Stimulated activated CD4-positive, alpha-beta T cell treated with anti-CD3 and anti-CD28 coated beads, Interleukin-15, amount 100 ng/mL, for 48 hours (primary cell): ENCODE measurements at regions not wholly inside any gene's neighbourhood (a gene's known extent, or its start where the extent isn't known, plus 50 kb on each side); places are given as distances from the start of the nearest gene placed in this dataset.
A peak's percentile ranks its signal among the peaks of the same experiment; 100 is the strongest.

Experiments used
- DNase-seq, 2 donors: peaks; one replicate each; pipeline ENCODE4 v3.0.0-alpha.2; 2020; ENCODE audit warnings: low read depth in 2 of 2

DNA sequence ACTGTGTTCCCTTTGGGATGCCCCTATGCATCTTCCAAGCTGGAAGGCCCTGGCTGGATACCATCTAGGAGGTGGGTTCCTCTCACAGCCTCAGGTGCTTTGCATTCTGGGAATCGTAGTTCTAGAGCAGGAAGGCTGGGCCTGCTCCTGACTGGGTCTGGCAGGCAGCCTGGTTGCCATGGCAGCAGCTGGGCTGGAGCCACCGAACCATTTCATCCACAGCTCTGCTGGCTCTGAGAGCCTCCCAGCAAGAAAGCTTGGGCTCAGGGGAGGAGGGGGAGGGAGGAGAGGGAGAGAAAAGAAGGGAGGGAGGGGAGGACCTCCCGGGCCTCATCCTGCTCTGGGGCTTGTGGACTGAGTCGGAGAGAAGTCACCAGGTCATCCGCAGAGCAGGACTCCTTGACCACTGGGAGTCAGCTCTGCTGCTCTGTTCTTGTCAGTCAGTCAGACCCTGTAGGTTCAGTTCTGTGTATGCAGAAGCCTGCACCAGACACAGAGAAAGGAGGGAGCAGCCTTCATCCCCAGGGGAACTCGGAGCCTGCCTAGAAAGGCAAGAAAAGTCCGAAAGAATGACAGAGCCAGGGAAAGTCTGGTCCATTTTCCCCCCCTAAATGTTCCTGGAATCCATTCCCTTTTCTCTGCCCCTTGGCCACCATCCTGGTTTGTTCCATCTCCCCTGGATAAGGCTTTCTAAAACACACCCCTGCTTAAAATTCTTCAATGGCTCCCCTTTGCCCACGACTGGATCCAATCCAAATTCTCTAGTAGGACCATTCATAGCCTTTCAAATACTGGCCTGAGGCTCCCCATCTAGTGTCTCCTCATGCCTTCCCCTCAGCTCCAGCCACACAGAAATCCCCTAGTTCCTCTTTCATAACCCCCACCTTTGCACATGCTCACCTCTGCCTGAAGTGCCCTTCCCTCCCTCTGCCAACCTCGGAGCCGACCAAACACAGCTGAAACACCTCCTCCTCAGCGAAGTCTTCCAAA is 65.4 kb upstream of the ARAP3 start:
- no peak for DNase-seq

DNA sequence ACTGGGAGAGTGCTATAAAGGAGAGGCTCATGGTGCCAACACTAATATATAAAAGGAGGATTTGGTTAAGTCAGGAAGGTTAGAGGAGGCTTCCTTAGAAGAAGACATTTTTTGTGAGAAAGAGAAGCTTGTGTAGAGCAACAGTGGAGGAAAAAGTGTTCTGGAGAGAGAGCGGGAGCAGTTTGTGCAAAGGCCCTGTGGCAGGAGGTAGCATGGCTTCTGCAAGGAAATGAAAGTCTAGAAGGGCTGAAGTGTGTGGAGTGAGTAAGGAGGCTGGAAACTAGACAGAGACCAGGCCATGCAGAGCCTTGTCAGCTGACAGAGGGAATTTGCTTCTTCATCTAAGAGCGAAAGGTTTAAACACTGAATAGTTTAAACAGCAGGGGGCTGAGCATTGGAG is 64.4 kb upstream of the ARAP3 start:
- DNase-seq = no peak

DNA sequence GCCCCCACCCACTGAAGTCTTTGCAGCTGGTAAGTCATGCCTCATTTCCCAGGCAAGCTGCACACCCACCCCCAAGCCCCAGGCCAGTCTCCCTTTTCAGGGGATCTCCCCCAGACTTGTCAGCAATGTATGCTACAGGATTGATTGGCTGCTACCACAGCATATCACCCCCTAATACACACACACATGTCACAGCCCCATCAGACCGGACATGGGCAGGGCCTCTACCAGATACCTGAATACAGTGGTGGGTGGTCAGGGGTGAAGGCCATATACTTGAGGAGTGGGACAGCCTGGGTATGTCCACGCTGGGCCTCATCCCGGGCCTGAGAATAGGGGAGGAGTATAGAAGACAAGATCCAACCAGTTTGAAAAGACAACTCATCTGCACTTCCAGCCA is 63.4 kb upstream of the ARAP3 start:
- no peak for DNase-seq

DNA sequence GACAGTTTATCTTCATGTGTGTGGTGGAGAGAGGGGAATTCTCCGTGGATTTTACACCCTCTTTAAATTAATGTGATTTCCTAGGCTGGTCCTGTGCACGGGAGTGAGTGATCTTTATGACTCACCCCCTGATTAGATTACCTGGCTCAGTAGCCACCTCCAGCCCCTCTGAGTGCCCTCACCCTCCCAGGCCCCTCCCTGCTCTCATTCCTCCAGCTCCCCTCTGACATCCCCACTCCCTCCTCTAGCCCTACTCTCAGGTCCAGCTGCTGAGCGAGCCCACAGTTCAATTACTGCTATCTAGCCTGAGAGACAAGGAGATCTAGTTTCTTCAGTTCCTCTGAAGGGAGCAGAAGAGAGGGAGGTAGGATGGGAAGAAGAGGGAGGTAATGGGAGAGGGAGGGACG is 61.8 kb upstream of the ARAP3 start:
- DNase-seq = no peak

DNA sequence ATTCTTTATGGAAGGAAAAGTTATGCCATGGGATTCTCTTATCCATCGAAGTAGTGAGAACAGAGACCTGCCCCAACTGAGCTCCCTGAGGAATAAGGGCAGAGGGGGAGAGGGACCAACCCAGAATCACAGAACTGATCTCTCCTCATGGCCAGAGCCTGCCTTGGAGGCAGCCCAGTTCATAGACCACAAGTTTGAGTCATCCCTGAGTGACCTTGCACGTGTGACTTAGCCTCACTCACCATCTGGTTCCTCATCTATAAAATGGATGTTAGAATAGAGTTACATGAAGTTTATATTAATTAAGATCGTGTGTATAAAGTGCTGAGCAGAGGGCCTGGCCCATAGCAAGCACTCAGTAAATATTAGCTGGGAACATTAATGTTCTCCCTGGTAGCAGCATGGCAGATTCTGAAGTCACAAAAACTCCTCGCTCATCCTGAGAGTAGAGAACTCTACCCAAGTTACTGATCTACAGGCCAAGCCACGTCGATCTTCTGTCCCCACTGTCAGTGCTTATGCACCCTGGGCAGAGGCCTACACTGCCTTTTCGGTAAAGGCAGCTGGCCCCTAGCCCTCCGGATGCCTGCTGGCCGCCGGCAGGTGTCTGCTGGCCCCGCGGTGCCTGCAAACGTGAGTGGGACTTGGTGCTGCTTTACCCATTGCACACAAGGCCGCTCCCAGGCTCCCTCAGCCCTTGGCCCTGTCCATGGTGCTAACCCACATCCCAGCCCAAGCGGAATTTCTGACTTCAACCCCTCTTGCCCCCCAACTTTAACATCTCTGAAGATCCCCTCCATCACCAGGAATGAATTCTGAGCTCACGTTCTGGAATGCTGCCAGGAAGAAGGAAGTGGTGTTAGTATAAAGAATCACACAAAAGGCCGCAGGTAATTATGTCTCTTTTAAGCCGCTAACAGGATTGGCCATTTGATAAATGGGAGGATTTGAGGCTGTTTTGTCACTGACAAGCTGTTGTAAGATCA is 61.1 kb upstream of the ARAP3 start:
- DNase-seq = no peak

DNA sequence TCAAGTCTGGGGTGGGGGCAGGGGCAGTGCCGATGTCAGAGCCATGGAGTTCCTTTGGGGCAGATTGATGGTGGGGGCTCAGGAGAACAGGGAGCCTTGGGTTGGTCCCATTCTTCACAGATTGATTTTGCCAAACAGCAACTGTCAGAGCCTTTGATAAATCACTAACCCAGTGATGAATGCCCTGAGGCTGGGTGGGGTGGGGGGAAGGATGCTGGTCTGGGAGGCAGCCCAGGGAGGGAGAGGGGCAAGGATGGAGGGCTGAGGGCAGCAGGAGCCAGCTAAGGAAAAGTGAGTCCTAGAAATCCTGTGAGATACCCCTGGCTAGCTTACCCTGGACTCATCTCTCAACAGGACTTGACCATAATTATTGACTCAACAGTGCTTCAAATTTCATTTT is 60.1 kb upstream of the ARAP3 start:
- DNase-seq = no peak

DNA sequence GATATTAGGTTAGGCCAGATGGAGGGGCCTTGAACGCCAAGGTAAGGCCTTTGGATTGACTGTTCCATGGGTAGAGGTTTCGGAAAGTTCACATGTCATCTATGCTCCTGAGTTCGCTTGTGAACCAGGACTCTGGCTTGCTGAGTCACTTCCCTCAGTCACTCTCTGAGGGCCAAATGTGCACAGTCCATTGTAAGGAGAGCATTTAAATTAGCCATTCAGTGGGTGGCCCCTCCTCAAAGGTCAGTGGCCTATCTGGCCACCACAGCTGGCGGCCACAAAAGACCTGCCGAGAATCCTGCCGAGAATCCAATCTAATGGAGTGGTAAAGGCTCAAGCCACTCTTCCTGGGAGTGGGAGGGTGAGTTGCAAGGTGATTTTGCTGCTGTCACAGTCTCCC is 58.9 kb upstream of the ARAP3 start:
- DNase-seq = no peak

DNA sequence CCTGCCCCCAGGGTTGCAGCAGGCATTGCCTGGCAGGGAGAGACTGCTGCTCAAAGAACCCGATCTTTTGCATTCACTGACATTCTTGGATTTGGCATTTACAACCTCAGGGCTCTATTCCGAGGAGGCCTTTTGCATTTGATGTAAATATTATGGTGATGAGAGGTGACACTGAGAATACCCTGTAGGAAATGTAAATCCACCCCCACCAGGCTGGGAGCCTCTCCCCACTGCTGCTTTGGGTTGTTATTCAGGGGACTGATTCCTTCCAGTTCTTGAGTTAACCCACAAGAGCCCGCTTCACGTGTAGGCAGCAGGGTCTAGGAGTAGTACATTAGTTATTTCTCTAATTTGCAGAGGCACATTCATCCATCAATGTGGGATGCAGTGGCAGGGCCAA is 55.5 kb upstream of the ARAP3 start:
- no peak for DNase-seq

DNA sequence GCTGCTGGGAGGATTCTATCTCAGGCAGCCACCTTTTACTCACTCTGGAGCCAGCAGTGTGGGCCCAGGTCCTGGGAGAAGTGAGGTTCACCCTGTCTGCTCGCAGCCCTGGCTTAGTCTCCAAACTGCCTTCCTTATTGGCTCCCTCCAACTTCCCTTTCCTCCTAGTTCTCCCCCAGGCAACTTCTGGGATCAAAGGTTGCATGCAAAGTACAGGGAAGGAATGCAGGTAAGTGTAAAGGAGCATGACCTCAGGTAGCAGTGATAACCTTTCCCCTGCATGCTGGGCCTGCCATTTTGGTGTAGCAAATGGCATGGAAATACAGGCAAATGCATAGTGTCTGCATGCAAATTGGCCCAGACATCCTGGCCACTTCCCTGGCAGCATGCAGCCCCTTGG is 53.8 kb upstream of the ARAP3 start:
- DNase-seq = no peak

DNA sequence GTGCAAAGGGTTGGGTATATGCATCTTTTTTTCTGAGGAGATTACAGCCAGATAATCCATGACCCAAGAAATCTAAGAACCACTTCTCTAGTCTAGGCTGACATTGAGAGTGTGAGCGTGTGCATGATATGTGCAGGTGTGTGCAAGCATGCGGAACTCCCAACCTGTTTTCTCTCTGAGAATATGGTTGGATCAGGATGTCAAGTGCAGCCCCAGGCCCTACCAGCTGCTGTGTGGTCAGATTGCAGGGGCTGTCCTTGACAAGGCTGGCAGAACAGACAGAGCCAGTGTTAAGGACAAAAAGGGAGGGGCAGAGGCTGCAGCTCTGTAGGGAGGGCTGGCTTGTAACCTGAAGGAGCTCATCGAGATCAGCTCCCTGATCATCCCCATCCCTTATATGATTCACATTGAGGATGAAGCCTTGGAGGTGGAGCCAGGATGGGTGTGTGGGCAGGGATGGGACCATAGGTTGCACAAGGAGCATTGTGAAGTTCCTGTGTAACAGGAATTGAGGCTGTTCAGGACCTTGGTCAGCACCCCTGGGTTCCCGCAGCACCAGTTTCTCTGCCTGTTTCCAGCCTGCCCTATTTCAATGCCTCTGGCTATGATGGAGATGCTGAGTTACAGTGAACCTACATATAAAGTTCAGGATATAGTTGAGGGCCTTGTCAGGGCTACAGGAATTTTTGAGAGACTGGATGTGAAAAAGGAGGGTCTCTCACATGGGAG is 52.6 kb upstream of the ARAP3 start:
- DNase-seq = peak in 1 of 2 donors; percentile 7

DNA sequence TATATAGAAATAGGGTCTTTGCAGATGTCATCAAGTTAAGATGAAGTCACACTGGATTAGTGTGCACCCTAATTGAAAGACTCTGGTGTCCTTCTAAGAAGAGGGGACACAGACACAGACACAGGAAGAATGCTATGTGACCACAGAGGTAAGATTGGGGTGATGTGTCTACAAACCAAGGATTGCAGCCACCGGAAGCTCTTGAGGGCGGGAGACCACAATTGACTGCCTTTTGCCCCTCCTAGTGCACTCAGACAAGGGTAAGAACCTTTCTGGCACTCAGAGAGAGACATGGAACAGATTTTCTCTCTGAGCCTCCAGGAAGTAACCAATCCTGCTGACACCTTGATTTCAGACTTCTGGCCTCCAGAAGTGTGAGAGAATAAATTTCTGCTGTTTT is 51.2 kb upstream of the ARAP3 start:
- DNase-seq = no peak

DNA sequence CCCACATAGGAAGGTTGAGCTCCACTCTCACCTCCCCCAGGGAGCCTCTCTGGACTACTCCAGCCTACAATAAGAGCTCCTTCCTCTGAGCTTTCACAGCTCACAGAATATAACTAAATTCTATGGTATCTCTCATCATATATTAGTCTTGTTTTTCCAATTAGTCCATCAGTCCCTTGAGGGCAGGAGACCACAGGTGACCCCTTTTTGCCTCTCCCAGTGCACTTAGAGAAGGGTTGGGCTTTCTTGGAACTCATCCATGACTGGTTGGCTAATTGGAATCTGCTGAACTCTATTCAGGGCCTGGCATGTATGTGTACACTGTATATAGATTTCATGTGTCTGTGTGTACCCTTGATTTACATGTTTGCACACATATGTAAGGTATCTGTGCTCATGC is 50.4 kb upstream of the ARAP3 start:
- DNase-seq = no peak
